Left lung (tissue), 4 donors: ENCODE measurements at regions not wholly inside any gene's neighbourhood (a gene's known extent, or its start where the extent isn't known, plus 50 kb on each side); places are given as distances from the start of the nearest gene placed in this dataset.

Experiments used
- ATAC-seq: fragments of 200-7000 bp; cut with Tn5 transposase; one replicate; pipeline ENCODE4 v1.9.1; 2020; ENCODE audit warnings: moderate library complexity
- DNase-seq, 4 donors: peaks; one replicate each; pipeline ENCODE4 v3.0.0-alpha.2; 2013 to 2020
- H3K27ac ChIP-seq, 2 donors: fragments of 200-600 bp; sonication (generic) in 1 of 2; one replicate each; pipeline versions ENCODE4 v1.5.0 to v1.8.0; 2020 to 2021
- H3K27me3 ChIP-seq, 2 donors: fragments of 200-600 bp; sonication (generic) in 1 of 2; one replicate each; pipeline versions ENCODE4 v1.5.0 to v1.8.0; 2020 to 2021
- H3K36me3 ChIP-seq, 2 donors: fragments of 200-600 bp; sonication (generic) in 1 of 2; one replicate each; pipeline versions ENCODE4 v1.5.0 to v1.8.0; 2020 to 2021
- H3K4me1 ChIP-seq, 2 donors: fragments of 200-600 bp; one replicate each; pipeline ENCODE4 v1.8.0; 2021
- H3K4me3 ChIP-seq, 2 donors: fragments of 200-600 bp; sonication (generic) in 1 of 2; one replicate each; pipeline versions ENCODE4 v1.5.0 to v1.8.0; 2020 to 2021; ENCODE audit warnings: mild to moderate bottlenecking in 1 of 2
- H3K9me3 ChIP-seq, 2 donors: fragments of 200-600 bp; sonication (generic) in 1 of 2; one replicate each; pipeline versions ENCODE4 v1.5.0 to v1.8.0; 2020 to 2021
- CTCF ChIP-seq, 2 donors: fragments of 200-600 bp; sonication (generic) in 1 of 2; IDR thresholded peaks; one replicate each; pipeline versions ENCODE4 v1.5.0 to v1.8.0; 2021; ENCODE audit warnings: antibody characterized with exemption in 2 of 2
- intact Hi-C, 2 donors: fragments of 100-400 bp; cut with DNase I; formaldehyde crosslinking; loops; one replicate each; pipeline versions ENCODE4 v1.11.2 to v1.14.2; 2022
- donor health status: DM: no; HTN: yes; CAD: no.
- donor health status: DM: no; HTN: no; CAD: no.

GRCh38 chr1:214124915-214125314, 137.1 kb downstream of the PROX1 start:
- Histone ChIP-seq H3K27me3 (no peaks in the 10 kb centered on the region), H3K4me3 (no peak overlapping the region), H3K27ac (no peak overlapping the region), H3K9me3 (no peaks in the 10 kb centered on the region), H3K36me3 (no peaks in the 10 kb centered on the region), H3K4me1 (no peaks in the 10 kb centered on the region)
- DNase-seq, result no peak
- no peak for ATAC-seq
- intact Hi-C loops, result loop anchor here in 1 of 2 donors (10.0 kb wide), 1 partner anchor 750 kb away; no protein-coding TSS in a partner anchor
- no peak for TF ChIP-seq CTCF (IDR thresholded peaks at IDR 0.05)

- TF ChIP-seq CTCF (IDR thresholded peaks at IDR 0.05), result no peak
- no peak overlapping the region for H3K27ac ChIP-seq
- no peaks in the 10 kb centered on the region for H3K4me1 ChIP-seq
- intact Hi-C loops, result loop anchor here in 1 of 2 donors (10.0 kb wide), 1 partner anchor 751 kb away; no protein-coding TSS in a partner anchor
- no peaks in the 10 kb centered on the region for H3K27me3 ChIP-seq
- H3K4me3 ChIP-seq, result no peak overlapping the region
- no peaks in the 10 kb centered on the region for H3K36me3 ChIP-seq
- no peaks in the 10 kb centered on the region for H3K9me3 ChIP-seq
- ATAC-seq (no peak), DNase-seq (no peak)
Measured at GRCh38 chr1:214125819-214126218, 138.0 kb downstream of the PROX1 start.

GRCh38 chr1:214126697-214127146, 138.9 kb downstream of the PROX1 start:
- no peaks in the 10 kb centered on the region for H3K9me3 ChIP-seq
- H3K27me3 ChIP-seq, result no peaks in the 10 kb centered on the region
- TF ChIP-seq CTCF (IDR thresholded peaks at IDR 0.05), result no peak
- no peak for ATAC-seq
- H3K4me3 ChIP-seq, result no peak overlapping the region
- no peaks in the 10 kb centered on the region for H3K36me3 ChIP-seq
- intact Hi-C loops, result loop anchor here in 1 of 2 donors (10.0 kb wide), 1 partner anchor 752 kb away; no protein-coding TSS in a partner anchor
- no peaks in the 10 kb centered on the region for H3K4me1 ChIP-seq
- H3K27ac ChIP-seq, result no peak overlapping the region
- DNase-seq, result no peak

- Histone ChIP-seq H3K4me3 (no peak overlapping the region), H3K27ac (no peak overlapping the region), H3K27me3 (no peaks in the 10 kb centered on the region), H3K36me3 (no peaks in the 10 kb centered on the region), H3K9me3 (no peaks in the 10 kb centered on the region), H3K4me1 (no peaks in the 10 kb centered on the region)
- intact Hi-C loops, result loop anchor here in 1 of 2 donors (10.0 kb wide), 1 partner anchor 753 kb away; no protein-coding TSS in a partner anchor
- no peak for DNase-seq
- ATAC-seq, result no peak
- no peak for TF ChIP-seq CTCF (IDR thresholded peaks at IDR 0.05)
Measured at GRCh38 chr1:214127705-214128104, 139.9 kb downstream of the PROX1 start.

GRCh38 chr1:214135886-214136285, 145.1 kb upstream of the SMYD2 start:
- no peak overlapping the region for H3K27ac ChIP-seq
- no peaks in the 10 kb centered on the region for H3K4me1 ChIP-seq
- no peaks in the 10 kb centered on the region for H3K27me3 ChIP-seq
- ATAC-seq, result no peak
- H3K36me3 ChIP-seq, result no peaks in the 10 kb centered on the region
- peak in 1 of 4 donors; percentile 51 for DNase-seq
- no peaks in the 10 kb centered on the region for H3K9me3 ChIP-seq
- TF ChIP-seq CTCF (IDR thresholded peaks at IDR 0.05), result no peak
- intact Hi-C loops, result no loop called here
- H3K4me3 ChIP-seq, result no peak overlapping the region
